ENCODE measurements at regions not wholly inside any gene's neighbourhood (a gene's known extent, or its start where the extent isn't known, plus 50 kb on each side); places are given as distances from the start of the nearest gene placed in this dataset.
"Not testable (repeated sequence)": the region's sequence is repeated elsewhere in the genome, so short reads cannot be mapped to it uniquely, and the experiment has no call there.

- no peak for DNase-seq
Observed at GRCh38 chr3:65030847-65031463, 343.2 kb upstream of the ADAMTS9 start.

DNA sequence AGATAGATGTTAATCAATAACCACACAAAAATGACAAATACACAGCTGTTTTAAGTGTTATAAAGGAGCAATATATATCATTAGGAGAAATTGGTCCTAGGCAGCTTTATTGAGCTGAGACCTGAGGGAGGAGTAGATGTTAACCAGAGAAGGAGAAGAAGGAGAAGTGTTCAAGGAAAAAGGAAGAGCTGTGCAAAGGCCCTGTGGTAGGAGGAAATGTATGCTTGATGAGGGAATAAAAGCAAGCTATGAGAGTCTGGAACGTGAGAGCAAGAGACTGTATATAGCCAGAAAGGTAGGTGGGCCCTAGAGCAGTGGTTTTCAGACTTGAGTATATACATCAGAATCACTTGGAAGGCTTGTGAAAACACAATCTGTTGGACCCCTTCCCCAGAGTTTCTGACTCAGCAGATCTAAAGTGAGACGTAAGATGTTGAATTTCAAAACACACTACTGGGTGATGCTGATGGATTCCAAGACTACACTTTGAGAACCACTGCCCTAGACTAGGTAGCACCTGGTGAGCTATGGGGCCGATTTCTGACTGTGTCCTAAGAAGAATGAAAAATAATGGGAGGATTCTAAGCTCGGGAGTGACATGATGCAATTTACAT, 342.3 kb upstream of the ADAMTS9 start:
- no peak for DNase-seq

DNA sequence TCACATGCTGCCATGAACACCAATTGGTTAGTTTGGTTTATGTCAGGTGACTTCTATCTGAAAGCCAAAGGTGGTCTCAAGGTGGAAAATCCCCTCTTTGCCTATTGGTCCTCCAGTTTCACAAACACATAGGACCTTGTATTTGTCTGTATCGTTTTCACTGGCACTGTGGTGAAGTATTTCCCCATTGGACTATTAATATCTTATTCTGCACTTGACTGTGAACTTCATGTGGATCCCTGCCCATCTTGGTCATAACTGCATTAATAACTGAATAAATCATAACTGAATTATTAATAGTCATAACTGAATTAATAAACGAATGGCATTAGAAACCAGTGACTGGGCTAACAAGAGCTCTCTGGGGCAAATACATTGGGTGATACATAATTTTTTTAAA, 341.3 kb upstream of the ADAMTS9 start:
- DNase-seq = no peak

DNA sequence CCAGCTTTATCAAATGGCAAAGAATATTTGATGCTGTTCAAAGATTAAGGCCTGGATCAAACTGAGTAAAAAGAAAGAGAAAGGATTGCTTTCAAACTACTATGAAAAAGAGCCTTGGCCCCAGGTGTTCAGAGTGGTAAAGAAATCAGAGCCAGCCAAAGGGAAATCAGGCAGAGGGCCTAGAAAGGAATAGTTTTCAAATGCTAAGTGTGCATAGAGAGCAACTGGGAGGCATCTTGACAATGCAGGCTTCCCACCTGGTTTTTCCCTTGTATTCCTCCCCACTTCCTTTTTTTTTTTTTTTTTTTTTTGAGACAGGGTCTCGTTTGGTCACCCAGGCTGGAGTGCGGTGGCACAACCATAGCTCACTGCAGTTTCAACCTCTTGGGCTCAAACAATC, 340.2 kb upstream of the ADAMTS9 start:
- DNase-seq = no peak

GRCh38 chr3:65027335-65027734, 339.5 kb upstream of the ADAMTS9 start:
- DNase-seq = no peak

GRCh38 chr3:65026151-65026550, 338.4 kb upstream of the ADAMTS9 start:
- DNase-seq = no peak

- no peak for DNase-seq
Observed at GRCh38 chr3:65024148-65024547, 336.3 kb upstream of the ADAMTS9 start.

DNA sequence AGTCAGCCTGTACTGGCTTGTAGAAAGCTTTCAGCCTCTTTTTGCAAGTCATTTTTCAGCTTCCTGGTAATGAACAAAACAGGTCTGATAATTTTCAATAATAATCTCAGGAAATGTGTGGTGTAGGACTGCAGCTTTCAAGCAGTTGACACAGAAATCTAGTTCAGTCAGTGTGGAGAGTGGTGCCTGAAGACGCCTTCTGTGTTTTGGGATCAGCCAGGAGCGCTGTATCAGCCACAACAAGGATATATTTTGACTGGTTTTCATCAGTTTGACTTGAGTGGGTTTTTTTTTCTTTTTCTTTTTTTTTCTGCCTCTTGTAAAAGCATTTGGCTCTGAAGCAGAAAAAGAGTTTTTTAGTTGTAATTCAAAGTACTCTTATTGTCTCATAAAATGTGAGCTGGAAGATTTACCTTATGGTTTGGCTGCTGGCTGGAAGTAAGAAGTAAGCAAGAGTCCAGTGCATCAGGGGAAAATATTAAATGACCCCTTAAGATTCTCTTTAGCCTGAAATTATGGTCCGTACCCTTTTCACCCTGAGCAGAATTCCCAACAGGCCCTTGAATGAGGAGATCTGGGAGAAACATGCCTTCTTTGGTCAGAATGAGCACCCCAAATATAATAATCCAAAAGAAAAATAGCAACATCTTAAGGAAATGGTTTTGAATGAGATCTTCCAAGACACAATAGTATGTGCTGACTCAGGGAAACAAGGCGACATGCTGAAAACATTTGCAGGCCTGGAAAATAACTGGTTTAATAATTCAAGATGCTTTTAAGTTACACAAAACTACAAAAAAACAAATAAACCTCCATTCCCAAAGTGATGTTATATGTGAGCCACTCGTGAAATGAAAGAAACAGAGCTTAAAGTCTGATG, 332.7 kb upstream of the ADAMTS9 start:
- peak; percentile 14 for DNase-seq

GRCh38 chr3:65019443-65020055, 331.7 kb upstream of the ADAMTS9 start:
- DNase-seq = peak; percentile 10

- no peak for DNase-seq
Observed at GRCh38 chr3:65018801-65019200, 331.0 kb upstream of the ADAMTS9 start.

- DNase-seq = no peak
Observed at GRCh38 chr3:65017359-65017758, 329.6 kb upstream of the ADAMTS9 start.

- DNase-seq = no peak
Observed at GRCh38 chr3:65015711-65016110, 327.9 kb upstream of the ADAMTS9 start.

DNA sequence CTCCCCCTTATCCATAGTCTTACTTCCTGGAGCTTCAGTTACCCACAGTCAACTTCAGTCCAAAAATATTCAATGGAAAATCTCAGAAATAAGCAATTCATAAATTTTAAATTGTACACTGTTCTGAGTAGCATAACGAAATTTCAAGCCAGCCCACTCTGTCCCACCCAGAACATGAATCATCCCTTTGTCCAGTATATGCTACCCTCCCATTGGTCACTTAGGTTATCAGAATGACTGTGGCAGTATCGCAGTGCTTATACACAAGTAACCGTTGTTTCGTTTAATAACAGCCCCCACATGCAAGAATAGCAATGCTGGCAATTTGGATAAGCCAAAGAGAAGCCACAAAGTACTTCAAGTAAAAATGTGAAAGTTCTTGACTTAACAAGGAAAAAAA, 325.3 kb upstream of the ADAMTS9 start:
- no peak for DNase-seq

DNA sequence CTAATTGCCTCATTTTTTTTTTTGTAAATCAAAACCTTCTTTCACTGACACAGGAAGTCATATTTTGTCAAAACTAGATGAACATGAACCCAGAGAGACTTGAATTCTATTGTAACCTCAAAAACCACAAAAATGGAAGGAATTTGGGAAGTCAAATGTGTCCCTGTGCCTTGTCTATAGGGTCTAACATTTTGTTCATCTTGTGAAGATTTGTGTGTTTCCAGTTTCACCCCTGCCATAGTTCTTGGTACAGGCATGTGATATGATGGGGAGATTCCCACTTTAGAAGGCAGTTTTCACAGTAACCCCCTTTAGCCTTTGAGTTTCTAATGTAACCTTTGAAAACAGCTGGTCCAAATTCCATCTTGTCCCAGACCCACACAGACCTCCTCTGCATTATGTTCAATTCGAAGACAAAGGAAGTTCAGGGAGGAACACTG, 318.5 kb upstream of the ADAMTS9 start:
- no peak for DNase-seq

DNA sequence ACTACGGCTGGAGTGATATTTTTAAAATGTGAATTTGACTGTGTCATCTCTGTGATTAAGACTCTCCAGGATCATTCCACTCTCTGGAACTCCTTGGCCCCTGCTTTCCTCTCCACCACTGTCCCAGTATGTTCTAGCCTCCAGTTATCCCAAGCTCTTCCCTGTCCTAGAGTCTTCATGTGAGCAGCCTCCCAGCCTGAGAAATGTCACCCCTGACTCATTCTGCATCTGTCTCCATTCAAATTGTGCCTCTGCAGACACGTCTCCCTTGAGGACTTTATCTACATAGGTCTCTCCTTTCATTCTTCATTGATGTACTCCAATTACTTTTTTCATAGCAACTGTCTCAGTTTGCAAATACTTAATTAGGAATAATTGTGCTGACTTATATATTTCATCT, 317.7 kb upstream of the ADAMTS9 start:
- DNase-seq = no peak

DNA sequence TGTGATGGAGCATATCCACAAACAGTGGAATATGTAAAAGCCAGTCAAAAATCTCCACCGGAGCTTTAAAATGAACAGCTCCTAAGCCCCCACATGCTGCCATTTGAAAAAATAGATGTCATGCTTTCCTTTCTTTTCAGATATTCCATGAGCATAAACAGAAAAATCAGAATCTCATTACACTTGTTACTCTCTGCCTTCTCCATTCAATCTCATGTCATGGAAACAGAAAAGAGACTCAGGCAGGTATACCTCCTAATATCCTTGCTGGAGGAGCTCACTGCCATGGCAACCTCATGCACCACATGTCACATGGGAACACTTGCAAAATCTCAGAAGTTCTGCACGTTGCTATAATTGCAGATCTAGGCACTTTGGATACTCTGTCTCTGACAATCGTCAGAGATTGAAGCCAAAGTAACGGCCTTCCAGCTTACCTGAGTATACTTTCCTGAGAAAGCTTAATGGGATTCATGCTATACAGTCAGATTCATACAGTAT, 317.0 kb upstream of the ADAMTS9 start:
- no peak for DNase-seq

DNA sequence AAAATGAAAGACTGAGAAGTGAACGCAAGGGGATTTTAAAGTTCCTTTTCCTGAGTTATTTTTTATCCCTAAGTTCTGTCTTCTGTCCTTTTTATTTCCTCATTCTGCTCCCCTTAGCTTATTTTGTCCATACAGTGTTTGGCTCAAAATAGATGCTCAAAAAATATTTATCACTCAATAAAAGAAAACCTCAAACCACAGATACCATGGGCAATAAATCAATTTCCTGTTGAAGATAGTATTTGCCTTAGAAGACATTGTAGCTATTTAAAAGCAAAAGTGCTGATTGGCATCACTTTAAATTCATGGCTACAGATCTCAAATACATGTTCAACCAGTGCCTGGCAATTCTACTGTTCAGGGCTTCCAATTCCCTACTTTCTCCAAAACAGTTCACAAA, 316.5 kb upstream of the ADAMTS9 start:
- no peak for DNase-seq

DNA sequence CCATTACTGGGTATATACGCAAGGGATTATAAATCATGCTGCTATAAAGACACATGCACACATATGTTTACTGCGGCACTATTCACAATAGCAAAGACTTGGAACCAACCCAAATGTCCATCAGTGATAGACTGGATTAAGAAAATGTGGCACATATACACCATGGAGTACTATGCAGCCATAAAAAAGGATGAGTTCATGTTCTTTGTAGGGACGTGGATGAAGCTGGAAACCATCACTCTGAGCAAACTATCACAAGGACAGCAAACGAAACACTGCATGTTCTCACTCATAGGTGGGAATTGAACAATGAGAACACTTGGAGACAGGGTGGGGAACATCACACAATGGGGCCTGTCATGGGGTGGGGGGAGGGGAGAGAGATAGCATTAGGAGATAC, 313.3 kb upstream of the ADAMTS9 start:
- not testable (repeated sequence) for DNase-seq

DNA sequence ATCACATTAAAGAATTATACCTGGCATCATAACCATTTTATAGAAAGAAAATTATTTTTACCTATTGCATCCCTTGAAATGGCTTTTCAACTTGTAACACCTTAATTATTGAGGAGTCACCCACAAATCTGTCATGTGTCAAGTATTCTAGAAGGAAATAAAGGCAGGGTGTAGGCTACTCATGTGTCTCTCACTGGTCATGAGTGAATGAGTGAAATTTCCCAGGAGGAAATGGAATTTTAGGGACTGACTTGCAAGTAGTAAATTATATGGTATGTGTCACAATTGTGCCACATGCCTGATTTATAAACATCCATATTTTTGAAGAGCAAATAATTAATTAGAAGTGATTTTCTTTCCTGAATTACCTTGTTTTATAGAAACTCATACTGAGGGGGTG, 310.5 kb upstream of the ADAMTS9 start:
- DNase-seq = no peak

DNA sequence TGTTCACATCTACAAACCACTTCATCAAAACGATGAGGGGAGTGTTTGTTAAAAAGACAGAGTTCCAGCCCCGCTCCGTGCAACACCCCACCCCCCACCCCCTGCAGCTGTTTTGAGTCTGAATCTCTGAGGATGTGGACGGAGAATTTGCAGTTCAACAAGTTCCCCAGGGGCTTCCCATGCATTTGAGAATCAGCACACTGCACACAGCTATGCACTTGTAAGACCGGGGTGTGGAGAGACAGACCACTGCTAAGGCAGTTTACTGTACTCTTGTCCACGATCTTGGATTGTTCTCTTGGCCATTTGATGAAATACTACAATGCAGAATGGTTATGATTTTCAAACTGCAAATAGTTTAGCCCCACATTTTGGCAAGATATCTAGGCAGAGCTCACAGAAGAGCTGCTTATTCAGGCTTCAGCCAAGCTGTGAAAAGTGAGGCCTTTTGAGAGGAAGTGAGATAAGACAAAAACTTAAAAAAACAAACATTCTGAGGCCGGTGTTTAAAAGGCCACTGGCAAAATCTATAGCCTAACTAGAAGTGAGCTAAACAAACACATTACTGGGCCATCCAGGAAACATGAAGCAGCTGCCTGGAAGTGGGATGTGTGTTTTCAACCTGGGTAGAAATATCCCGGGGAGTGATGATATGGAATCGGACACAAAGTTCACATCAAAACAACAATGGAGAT, 308.2 kb upstream of the ADAMTS9 start:
- DNase-seq = no peak

DNA sequence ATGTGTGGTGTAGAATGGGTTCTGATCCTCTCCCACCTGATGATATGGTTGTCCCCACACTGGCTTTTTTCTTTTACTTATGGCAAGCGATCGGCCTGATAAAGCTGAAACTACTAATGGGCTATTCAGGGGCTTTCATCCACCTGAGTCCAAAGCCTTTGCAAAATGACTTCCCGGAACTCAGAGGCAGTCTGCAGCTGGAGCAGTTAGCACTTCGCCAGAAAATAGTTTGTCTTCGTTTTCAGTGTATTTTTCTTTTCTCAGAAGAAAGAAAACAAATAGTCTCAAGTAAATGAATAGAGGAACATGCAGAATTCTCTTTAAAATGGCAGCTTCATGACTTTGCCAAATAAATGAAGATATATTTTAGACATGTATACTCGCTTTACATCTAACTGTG, 306.0 kb upstream of the ADAMTS9 start:
- no peak for DNase-seq

GRCh38 chr3:64992530-64993285, 304.9 kb upstream of the ADAMTS9 start:
- DNase-seq = no peak

Data from retina (tissue), 1 donor.